ENCODE measurements at regions not wholly inside any gene's neighbourhood (a gene's known extent, or its start where the extent isn't known, plus 50 kb on each side); places are given as distances from the start of the nearest gene placed in this dataset.

DNA sequence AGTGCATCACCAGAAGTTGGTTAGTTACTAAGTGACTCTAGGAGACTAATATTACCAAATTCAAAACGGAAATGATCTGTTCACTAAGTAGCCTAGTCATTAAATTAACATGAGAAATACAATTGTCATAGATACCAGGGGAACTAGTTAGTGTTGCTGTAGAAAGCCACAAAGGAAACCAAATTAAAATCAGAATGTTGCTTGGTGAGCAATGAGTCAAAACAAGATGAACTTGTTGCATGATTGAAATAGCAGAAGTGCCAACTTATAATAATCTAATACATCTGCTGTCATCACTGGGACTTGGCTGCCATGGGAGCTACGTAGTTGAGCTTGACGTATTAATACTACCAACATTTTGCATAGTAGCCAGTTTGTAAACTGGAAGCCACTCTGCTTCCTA, 458.1 kb downstream of the DIPK2A start:
- TF ChIP-seq, protein P1, sequence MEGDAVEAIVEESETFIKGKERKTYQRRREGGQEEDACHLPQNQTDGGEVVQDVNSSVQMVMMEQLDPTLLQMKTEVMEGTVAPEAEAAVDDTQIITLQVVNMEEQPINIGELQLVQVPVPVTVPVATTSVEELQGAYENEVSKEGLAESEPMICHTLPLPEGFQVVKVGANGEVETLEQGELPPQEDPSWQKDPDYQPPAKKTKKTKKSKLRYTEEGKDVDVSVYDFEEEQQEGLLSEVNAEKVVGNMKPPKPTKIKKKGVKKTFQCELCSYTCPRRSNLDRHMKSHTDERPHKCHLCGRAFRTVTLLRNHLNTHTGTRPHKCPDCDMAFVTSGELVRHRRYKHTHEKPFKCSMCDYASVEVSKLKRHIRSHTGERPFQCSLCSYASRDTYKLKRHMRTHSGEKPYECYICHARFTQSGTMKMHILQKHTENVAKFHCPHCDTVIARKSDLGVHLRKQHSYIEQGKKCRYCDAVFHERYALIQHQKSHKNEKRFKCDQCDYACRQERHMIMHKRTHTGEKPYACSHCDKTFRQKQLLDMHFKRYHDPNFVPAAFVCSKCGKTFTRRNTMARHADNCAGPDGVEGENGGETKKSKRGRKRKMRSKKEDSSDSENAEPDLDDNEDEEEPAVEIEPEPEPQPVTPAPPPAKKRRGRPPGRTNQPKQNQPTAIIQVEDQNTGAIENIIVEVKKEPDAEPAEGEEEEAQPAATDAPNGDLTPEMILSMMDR (IDR thresholded peaks at IDR 0.05): no peak
- intact Hi-C loops (cut with DNase I, micrococcal nuclease): no loop called here
- H3K36me3 Mint-ChIP-seq (ENCODE audit: low read depth): no peaks in the 10 kb centered on the region
- H3K9me3 Mint-ChIP-seq: no peaks in the 10 kb centered on the region
- H3K27ac Mint-ChIP-seq: no peak overlapping the region
- Histone ChIP-seq H3K9me3 (ENCODE audit: control insufficient read depth in 1 of 2, insufficient read depth in 1 of 2, low read length in 2 of 2) (no peaks in the 10 kb centered on the region), H3K27me3 (ENCODE audit: control insufficient read depth in 1 of 2, insufficient read depth in 2 of 2, low read length in 2 of 2) (no peaks in the 10 kb centered on the region), H3K4me1 (ENCODE audit: insufficient read depth, low read length) (no peaks in the 10 kb centered on the region), H3K4me3 (ENCODE audit: low read length) (no peak overlapping the region), H3K27ac (ENCODE audit: low read depth in 1 of 2, low read length in 2 of 2) (no peak overlapping the region), H3K36me3 (ENCODE audit: insufficient read depth, low read length) (no peaks in the 10 kb centered on the region)
- no peaks in the 10 kb centered on the region for H3K4me1 Mint-ChIP-seq (ENCODE audit: low read depth)
- POLR2A ChIA-PET: no interaction called here
- ATAC-seq (ENCODE audit: poor library complexity) (no peak), DNase-seq (no peak)
- CTCF ChIA-PET: no interaction called here
- H3K4me3 Mint-ChIP-seq: no peak overlapping the region
- H3K27me3 Mint-ChIP-seq: no peaks in the 10 kb centered on the region

DNA sequence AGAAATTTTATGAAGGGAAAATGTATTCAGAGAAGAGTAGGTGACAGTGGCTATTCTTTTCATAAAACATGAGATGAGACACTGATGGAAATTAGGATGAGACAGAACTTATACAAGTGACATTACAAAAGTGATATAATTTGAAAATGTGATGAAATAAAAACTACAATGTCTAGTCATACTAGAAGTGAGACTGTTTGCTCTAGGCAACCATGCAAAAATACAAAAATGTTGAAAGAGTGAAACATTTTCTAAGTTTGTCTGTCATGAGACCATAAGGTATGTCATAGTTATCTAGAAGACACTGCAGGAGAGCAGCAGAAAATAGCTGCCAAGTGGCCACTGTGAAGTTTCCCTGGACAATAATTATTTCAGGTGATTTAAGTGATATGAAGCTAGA, 459.5 kb downstream of the DIPK2A start:
- intact Hi-C loops (cut with DNase I, micrococcal nuclease): no loop called here
- Histone ChIP-seq H3K27ac (ENCODE audit: low read depth in 1 of 2, low read length in 2 of 2) (no peak overlapping the region), H3K36me3 (ENCODE audit: insufficient read depth, low read length) (no peaks in the 10 kb centered on the region), H3K4me3 (ENCODE audit: low read length) (no peak overlapping the region), H3K4me1 (ENCODE audit: insufficient read depth, low read length) (no peaks in the 10 kb centered on the region), H3K27me3 (ENCODE audit: control insufficient read depth in 1 of 2, insufficient read depth in 2 of 2, low read length in 2 of 2) (no peaks in the 10 kb centered on the region), H3K9me3 (ENCODE audit: control insufficient read depth in 1 of 2, insufficient read depth in 1 of 2, low read length in 2 of 2) (no peaks in the 10 kb centered on the region)
- ATAC-seq (ENCODE audit: poor library complexity) (no peak), DNase-seq (no peak)
- no peak overlapping the region for H3K4me3 Mint-ChIP-seq
- CTCF ChIA-PET: no interaction called here
- no peaks in the 10 kb centered on the region for H3K27me3 Mint-ChIP-seq
- POLR2A ChIA-PET: no interaction called here
- no peak overlapping the region for H3K27ac Mint-ChIP-seq
- TF ChIP-seq, protein P1 (IDR thresholded peaks at IDR 0.05): no peak
- no peaks in the 10 kb centered on the region for H3K9me3 Mint-ChIP-seq
- H3K4me1 Mint-ChIP-seq (ENCODE audit: low read depth): no peaks in the 10 kb centered on the region
- H3K36me3 Mint-ChIP-seq (ENCODE audit: low read depth): no peaks in the 10 kb centered on the region

DNA sequence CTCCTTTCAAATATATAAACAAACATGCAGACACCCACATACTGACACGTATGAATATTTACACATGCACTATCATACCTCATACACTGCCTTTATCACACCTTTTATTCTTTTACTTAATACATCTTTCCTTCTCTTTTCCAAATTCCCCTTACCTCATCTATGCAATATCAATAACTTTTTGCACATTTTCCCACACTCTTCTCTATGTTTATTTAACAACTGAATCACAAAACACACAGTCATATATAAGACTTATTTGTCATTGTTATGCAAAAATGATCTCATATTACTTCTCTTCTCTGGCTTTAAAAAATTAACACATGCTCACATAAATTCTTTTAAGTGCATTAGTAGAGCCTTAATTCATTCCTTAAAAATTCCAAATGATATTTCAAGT, 461.4 kb downstream of the DIPK2A start:
- ChIA-PET CTCF (no interaction called here), POLR2A (no interaction called here)
- Mint-ChIP-seq H3K9me3 (no peaks in the 10 kb centered on the region), H3K36me3 (ENCODE audit: low read depth) (no peaks in the 10 kb centered on the region), H3K27ac (no peak overlapping the region), H3K27me3 (no peaks in the 10 kb centered on the region), H3K4me3 (no peak overlapping the region), H3K4me1 (ENCODE audit: low read depth) (no peaks in the 10 kb centered on the region)
- ATAC-seq (ENCODE audit: poor library complexity): no peak
- intact Hi-C loops (cut with DNase I, micrococcal nuclease): no loop called here
- H3K4me3 ChIP-seq (ENCODE audit: low read length): no peak overlapping the region
- no peak for DNase-seq
- peaks cover 0 to 3% of the 10 kb centered on the region in 2 experiments for H3K9me3 ChIP-seq (ENCODE audit: control insufficient read depth in 1 of 2, insufficient read depth in 1 of 2, low read length in 2 of 2)
- no peaks in the 10 kb centered on the region for H3K27me3 ChIP-seq (ENCODE audit: control insufficient read depth in 1 of 2, insufficient read depth in 2 of 2, low read length in 2 of 2)
- H3K4me1 ChIP-seq (ENCODE audit: insufficient read depth, low read length): no peaks in the 10 kb centered on the region
- TF ChIP-seq, protein P1 (IDR thresholded peaks at IDR 0.05): no peak
- H3K27ac ChIP-seq (ENCODE audit: low read depth in 1 of 2, low read length in 2 of 2): no peak overlapping the region
- H3K36me3 ChIP-seq (ENCODE audit: insufficient read depth, low read length): no peaks in the 10 kb centered on the region
